Lower lobe of right lung (tissue), 2 donors: ENCODE measurements at regions not wholly inside any gene's neighbourhood (a gene's known extent, or its start where the extent isn't known, plus 50 kb on each side); places are given as distances from the start of the nearest gene placed in this dataset.

ENCODE experiments used
- ATAC-seq, 2 donors: fragments of 200-7000 bp; cut with Tn5 transposase; one replicate each; pipeline ENCODE4 v1.9.1; 2020 to 2022; ENCODE audit warnings: mild to moderate bottlenecking in 2 of 2, moderate library complexity in 2 of 2
- DNase-seq: peaks from one replicate; pipeline ENCODE4 v3.0.0-alpha.2; 2020
- H3K27ac ChIP-seq: fragments of 200-600 bp; one replicate; pipeline ENCODE4 v1.8.0; 2022
- H3K27me3 ChIP-seq: fragments of 200-600 bp; one replicate; pipeline ENCODE4 v1.8.0; 2022; ENCODE audit warnings: low read depth
- H3K36me3 ChIP-seq: fragments of 200-600 bp; one replicate; pipeline ENCODE4 v1.8.0; 2022; ENCODE audit warnings: mild to moderate bottlenecking
- H3K4me1 ChIP-seq: fragments of 200-600 bp; one replicate; pipeline ENCODE4 v1.8.0; 2022
- H3K4me3 ChIP-seq: fragments of 200-600 bp; one replicate; pipeline ENCODE4 v1.8.0; 2022; ENCODE audit warnings: mild to moderate bottlenecking
- H3K9me3 ChIP-seq: fragments of 200-600 bp; one replicate; pipeline ENCODE4 v1.8.0; 2022
- CTCF ChIP-seq: fragments of 200-600 bp; IDR thresholded peaks from one replicate; pipeline ENCODE4 v1.8.0; 2022; ENCODE audit warnings: antibody characterized with exemption, mild to moderate bottlenecking
- intact Hi-C: fragments of 100-400 bp; cut with DNase I; formaldehyde crosslinking; loops from one replicate; pipeline ENCODE4 v1.11.0; 2022
- donor health status: DM: no; HTN: yes; CAD: no; lungs with severe emphysema.

GRCh38 chr2:40544072-40544471 lies 92.2 kb upstream of the SLC8A1 start:
- no peaks in the 10 kb centered on the region for H3K36me3 ChIP-seq

GRCh38 chr2:40545645-40546044 lies 93.8 kb upstream of the SLC8A1 start:
- Histone ChIP-seq H3K4me3 (no peak overlapping the region), H3K36me3 (no peaks in the 10 kb centered on the region), H3K4me1 (no peaks in the 10 kb centered on the region), H3K27ac (no peak overlapping the region), H3K27me3 (no peaks in the 10 kb centered on the region), H3K9me3 (no peaks in the 10 kb centered on the region)
- DNase-seq, result no peak
- no peak for TF ChIP-seq CTCF
- intact Hi-C loops, result no loop called here
- ATAC-seq, result no peak

More at GRCh38 chr2:40544072-40544471, 92.2 kb upstream of the SLC8A1 start:
- H3K4me1 ChIP-seq, result no peaks in the 10 kb centered on the region
- H3K27ac ChIP-seq, result no peak overlapping the region
- ATAC-seq (no peak), DNase-seq (no peak)
- H3K4me3 ChIP-seq, result no peak overlapping the region
- TF ChIP-seq CTCF, result no peak
- H3K9me3 ChIP-seq, result no peaks in the 10 kb centered on the region
- intact Hi-C loops, result no loop called here
- no peaks in the 10 kb centered on the region for H3K27me3 ChIP-seq

GRCh38 chr2:40546439-40547191 lies 94.7 kb upstream of the SLC8A1 start:
- Histone ChIP-seq H3K36me3 (no peaks in the 10 kb centered on the region), H3K27me3 (no peaks in the 10 kb centered on the region), H3K4me3 (no peak overlapping the region), H3K27ac (no peak overlapping the region), H3K9me3 (no peaks in the 10 kb centered on the region), H3K4me1 (no peaks in the 10 kb centered on the region)
- no peak for ATAC-seq
- intact Hi-C loops, result no loop called here
- no peak for DNase-seq
- no peak for TF ChIP-seq CTCF

GRCh38 chr2:40548521-40548920 lies 96.6 kb upstream of the SLC8A1 start:
- Histone ChIP-seq H3K4me3 (no peak overlapping the region), H3K9me3 (no peaks in the 10 kb centered on the region), H3K27ac (no peak overlapping the region), H3K4me1 (no peaks in the 10 kb centered on the region), H3K36me3 (no peaks in the 10 kb centered on the region), H3K27me3 (no peaks in the 10 kb centered on the region)
- DNase-seq, result no peak
- intact Hi-C loops, result no loop called here
- TF ChIP-seq CTCF, result no peak
- no peak for ATAC-seq

- H3K27me3 ChIP-seq, result no peaks in the 10 kb centered on the region
- no peak for TF ChIP-seq CTCF
- intact Hi-C loops, result loop anchor here (10.0 kb wide), 1 partner anchor 635 kb away; no protein-coding TSS in a partner anchor
- H3K27ac ChIP-seq, result no peak overlapping the region
- H3K36me3 ChIP-seq, result no peaks in the 10 kb centered on the region
- no peaks in the 10 kb centered on the region for H3K4me1 ChIP-seq
- H3K9me3 ChIP-seq, result no peaks in the 10 kb centered on the region
- no peak for ATAC-seq
- DNase-seq, result no peak
- no peak overlapping the region for H3K4me3 ChIP-seq
Measured at GRCh38 chr2:40550085-40550484, 98.2 kb upstream of the SLC8A1 start.
